ENCODE measurements at regions not wholly inside any gene's neighbourhood (a gene's known extent, or its start where the extent isn't known, plus 50 kb on each side); places are given as distances from the start of the nearest gene placed in this dataset.

DNA sequence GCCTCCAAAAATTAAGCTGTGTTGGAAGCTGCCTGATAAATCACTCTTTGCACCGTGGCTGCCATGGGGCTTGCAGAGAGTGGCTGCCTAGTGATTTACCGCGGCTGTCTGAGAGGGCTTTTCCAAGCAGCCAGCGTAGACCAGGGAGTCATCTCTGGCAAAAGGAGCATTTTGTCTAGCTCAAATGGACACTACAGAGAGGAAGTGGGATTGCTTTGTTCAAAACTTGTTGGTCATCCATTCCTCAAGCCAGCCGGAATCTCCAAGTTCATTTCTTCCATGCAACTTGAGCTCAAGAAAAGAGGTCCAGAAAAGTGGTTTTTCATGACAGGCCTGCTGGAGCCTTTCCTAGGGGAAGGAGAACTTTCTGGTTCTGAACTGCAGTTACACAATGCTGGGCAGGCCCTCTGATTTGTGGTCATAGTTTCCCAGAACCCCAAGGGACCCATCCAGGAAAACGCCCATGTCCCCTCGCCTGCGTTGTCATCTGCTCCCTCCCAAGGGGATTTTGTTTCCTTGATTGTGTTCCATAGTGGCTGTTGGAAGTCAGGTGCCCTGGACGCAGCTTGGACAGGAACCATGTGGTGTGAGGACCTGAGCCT is 108.1 kb downstream of the TRIB2 start:
- Mint-ChIP-seq H3K9me3 (ENCODE audit: insufficient read depth) (no peaks in the 10 kb centered on the region), H3K4me3 (no peak overlapping the region), H3K27ac (no peak overlapping the region), H3K27me3 (peaks cover 21% of the 10 kb centered on the region), H3K4me1 (peaks cover 2% of the 10 kb centered on the region)
- no peaks in the 10 kb centered on the region for H3K4me1 ChIP-seq (ENCODE audit: control insufficient read depth in 2 of 2, insufficient read depth in 2 of 2, low read length in 2 of 2)
- no peaks in the 10 kb centered on the region for H3K9me3 ChIP-seq (ENCODE audit: control extremely low read depth in 1 of 3, control insufficient read depth in 2 of 3, insufficient read depth in 1 of 3, low read length in 2 of 3)
- H3K4me2 ChIP-seq (replicated peaks; ENCODE audit: low read depth, low read length, poor library complexity, severe bottlenecking), result no peak overlapping the region
- no peak overlapping the region for H3K27ac ChIP-seq (ENCODE audit: low read length in 2 of 2)
- H3K36me3 ChIP-seq (replicated peaks in 1 of 2; ENCODE audit: control extremely low read depth in 1 of 2, control insufficient read depth in 1 of 2, extremely low read depth in 1 of 2, insufficient read depth in 2 of 2, low read length in 1 of 2), result no peaks in the 10 kb centered on the region
- no peaks in the 10 kb centered on the region for H4K20me1 ChIP-seq (ENCODE audit: control insufficient read depth, insufficient read depth, low read length, poor library complexity, severe bottlenecking)
- no peak overlapping the region for H3K9ac ChIP-seq (ENCODE audit: low read length)
- intact Hi-C loops (cut with micrococcal nuclease), result no loop called here
- no peaks in the 10 kb centered on the region for H3K79me2 ChIP-seq (ENCODE audit: control insufficient read depth, insufficient read depth, low read length)
- no peak overlapping the region for H2AFZ ChIP-seq (ENCODE audit: insufficient read depth, low read depth, low read length, poor library complexity, severe bottlenecking)
- ChIA-PET CTCF (no interaction called here), POLR2A (no interaction called here)
- no peak for DNase-seq
- ATAC-seq (ENCODE audit: low read depth), result no peak
- H3K27me3 ChIP-seq (replicated peaks in 1 of 4; ENCODE audit: control extremely low read depth in 1 of 4, control insufficient read depth in 3 of 4, insufficient read depth in 4 of 4, low read length in 3 of 4), result peaks cover 0 to 7% (median 5%) of the 10 kb centered on the region in 4 experiments
- TF ChIP-seq CTCF (IDR thresholded peaks at IDR 0.05) (no peak), EZH2 (IDR thresholded peaks at IDR 0.05; ENCODE audit: borderline replicate concordance, insufficient read depth, low read depth, low read length, poor library complexity, severe bottlenecking) (no peak)
- no peak overlapping the region for H3K4me3 ChIP-seq (ENCODE audit: control extremely low read depth in 1 of 5, extremely low read depth in 1 of 5, insufficient read depth in 1 of 5, low read depth in 2 of 5, low read length in 4 of 5)
- 80% methylated on average over 7 of the region's 9 CpGs for WGBS (ENCODE audit: insufficient coverage)

DNA sequence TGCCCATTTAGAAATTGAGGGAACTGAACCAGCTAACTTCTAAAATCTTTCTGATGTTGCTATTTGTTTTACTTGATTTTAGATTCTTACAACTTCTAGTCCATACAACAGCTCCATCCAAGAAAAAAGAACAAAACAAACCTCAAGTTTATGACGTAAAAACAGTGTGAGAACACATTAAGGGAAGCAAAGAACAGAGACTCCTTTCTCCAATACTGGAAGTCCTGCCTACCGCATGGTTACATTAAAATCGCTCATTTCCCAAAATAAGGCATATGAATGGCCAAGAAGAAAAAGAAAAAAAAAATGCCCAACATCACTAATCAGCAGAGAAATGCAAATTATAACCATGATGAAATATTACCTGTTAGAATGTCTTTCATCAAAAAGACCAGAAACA is 110.0 kb downstream of the TRIB2 start:
- POLR2A ChIA-PET, result no interaction called here

More for the DNA sequence above, 110.0 kb downstream of the TRIB2 start:
- Histone ChIP-seq H3K79me2 (ENCODE audit: control insufficient read depth, insufficient read depth, low read length) (no peaks in the 10 kb centered on the region), H3K4me2 (replicated peaks; ENCODE audit: low read depth, low read length, poor library complexity, severe bottlenecking) (no peak overlapping the region), H3K27ac (ENCODE audit: low read length in 2 of 2) (no peak overlapping the region), H3K4me1 (ENCODE audit: control insufficient read depth in 2 of 2, insufficient read depth in 2 of 2, low read length in 2 of 2) (no peaks in the 10 kb centered on the region), H3K27me3 (replicated peaks in 1 of 4; ENCODE audit: control extremely low read depth in 1 of 4, control insufficient read depth in 3 of 4, insufficient read depth in 4 of 4, low read length in 3 of 4) (peaks cover 0 to 5% (median 4%) of the 10 kb centered on the region in 4 experiments), H3K4me3 (ENCODE audit: control extremely low read depth in 1 of 5, extremely low read depth in 1 of 5, insufficient read depth in 1 of 5, low read depth in 2 of 5, low read length in 4 of 5) (no peak overlapping the region), H3K9ac (ENCODE audit: low read length) (no peak overlapping the region), H4K20me1 (ENCODE audit: control insufficient read depth, insufficient read depth, low read length, poor library complexity, severe bottlenecking) (no peaks in the 10 kb centered on the region), H2AFZ (ENCODE audit: insufficient read depth, low read depth, low read length, poor library complexity, severe bottlenecking) (no peak overlapping the region), H3K36me3 (replicated peaks in 1 of 2; ENCODE audit: control extremely low read depth in 1 of 2, control insufficient read depth in 1 of 2, extremely low read depth in 1 of 2, insufficient read depth in 2 of 2, low read length in 1 of 2) (no peaks in the 10 kb centered on the region), H3K9me3 (ENCODE audit: control extremely low read depth in 1 of 3, control insufficient read depth in 2 of 3, insufficient read depth in 1 of 3, low read length in 2 of 3) (no peaks in the 10 kb centered on the region)
- ATAC-seq (ENCODE audit: low read depth) (no peak), DNase-seq (no peak)
- Mint-ChIP-seq H3K4me1 (no peaks in the 10 kb centered on the region), H3K4me3 (no peak overlapping the region), H3K27me3 (peaks cover 18% of the 10 kb centered on the region), H3K9me3 (ENCODE audit: insufficient read depth) (no peaks in the 10 kb centered on the region), H3K27ac (no peak overlapping the region)
- CTCF ChIA-PET, result no interaction called here
- TF ChIP-seq CTCF (IDR thresholded peaks at IDR 0.05) (no peak), EZH2 (IDR thresholded peaks at IDR 0.05; ENCODE audit: borderline replicate concordance, insufficient read depth, low read depth, low read length, poor library complexity, severe bottlenecking) (no peak)
- WGBS (ENCODE audit: insufficient coverage), result no CpG with 5 or more reads among the region's 3 CpGs
- intact Hi-C loops (cut with micrococcal nuclease), result no loop called here

Measured in B cell (primary cell).